Hepatocyte (in vitro differentiated cells): ENCODE measurements at regions not wholly inside any gene's neighbourhood (a gene's known extent, or its start where the extent isn't known, plus 50 kb on each side); places are given as distances from the start of the nearest gene placed in this dataset.

Experiments used
- DNase-seq: peaks from one replicate; pipeline ENCODE4 v3.0.0-alpha.2; 2016; ENCODE audit warnings: low spot score
- H2AFZ ChIP-seq: fragments of 200-600 bp; sonication (generic); 2 replicates; pipeline ENCODE4 v1.6.0; 2016; ENCODE audit warnings: antibody characterized with exemption, mild to moderate bottlenecking
- H3K27ac ChIP-seq: fragments of 200-600 bp; sonication (generic); 2 replicates; pipeline ENCODE4 v1.5.1; 2016; ENCODE audit warnings: mild to moderate bottlenecking
- H3K27me3 ChIP-seq: fragments of 200-600 bp; sonication (generic); 2 replicates; pipeline ENCODE4 v1.6.1; 2016
- H3K36me3 ChIP-seq: fragments of 200-600 bp; sonication (generic); replicated peaks from 2 replicates; pipeline ENCODE4 v1.5.1; 2016; ENCODE audit warnings: low read depth; ENCODE audit not compliant: insufficient read depth
- H3K4me1 ChIP-seq: fragments of 200-600 bp; sonication (generic); 2 replicates; pipeline ENCODE4 v1.5.1; 2016; ENCODE audit warnings: mild to moderate bottlenecking, moderate library complexity; ENCODE audit not compliant: insufficient read depth
- H3K4me2 ChIP-seq: fragments of 200-600 bp; sonication (generic); 2 replicates; pipeline ENCODE4 v1.6.0; 2016
- H3K4me3 ChIP-seq: fragments of 200-600 bp; sonication (generic); 2 replicates; pipeline ENCODE4 v1.5.1; 2016; ENCODE audit warnings: mild to moderate bottlenecking
- H3K79me2 ChIP-seq: fragments of 200-600 bp; sonication (generic); 2 replicates; pipeline ENCODE4 v1.6.0; 2017; ENCODE audit warnings: mild to moderate bottlenecking
- H3K9me2 ChIP-seq: fragments of 200-600 bp; sonication (generic); replicated peaks from 2 replicates; pipeline ENCODE4 v1.6.0; 2017; ENCODE audit warnings: mild to moderate bottlenecking; ENCODE audit not compliant: insufficient read depth
- H3K9me3 ChIP-seq: fragments of 200-600 bp; sonication (generic); 2 replicates; pipeline ENCODE4 v1.5.1; 2016; ENCODE audit warnings: low read depth, mild to moderate bottlenecking
- H4K20me1 ChIP-seq: fragments of 200-600 bp; sonication (generic); 2 replicates; pipeline ENCODE4 v1.6.0; 2016; ENCODE audit warnings: mild to moderate bottlenecking; ENCODE audit not compliant: insufficient read depth, poor library complexity, severe bottlenecking
- EZH2 ChIP-seq: fragments of 200-600 bp; sonication (generic); IDR thresholded peaks from 2 replicates; pipeline ENCODE4 v1.6.1; 2016; ENCODE audit warnings: antibody characterized with exemption, mild to moderate bottlenecking, borderline replicate concordance
- EZH2phosphoT487 ChIP-seq: fragments of 200-600 bp; sonication (generic); IDR thresholded peaks from one replicate; pipeline ENCODE4 v1.6.1; 2018; ENCODE audit warnings: antibody characterized with exemption, mild to moderate bottlenecking, low read depth, moderate library complexity; ENCODE audit not compliant: unreplicated experiment, severe bottlenecking
- WGBS: methylation state at CpG from one replicate; pipeline ENCODE4 v1.1.6; 2016; ENCODE audit warnings: low lambda C conversion rate; ENCODE audit errors: missing lambda C conversion rate; 5-methylcytosine and 5-hydroxymethylcytosine counted together
- TF ChIP-seq, protein P1 (sequence below): fragments of 200-600 bp; sonication (generic); IDR thresholded peaks from 2 replicates; pipeline ENCODE4 v1.5.1; 2016; ENCODE audit warnings: antibody characterized with exemption, mild to moderate bottlenecking; ENCODE audit not compliant: poor library complexity

DNA sequence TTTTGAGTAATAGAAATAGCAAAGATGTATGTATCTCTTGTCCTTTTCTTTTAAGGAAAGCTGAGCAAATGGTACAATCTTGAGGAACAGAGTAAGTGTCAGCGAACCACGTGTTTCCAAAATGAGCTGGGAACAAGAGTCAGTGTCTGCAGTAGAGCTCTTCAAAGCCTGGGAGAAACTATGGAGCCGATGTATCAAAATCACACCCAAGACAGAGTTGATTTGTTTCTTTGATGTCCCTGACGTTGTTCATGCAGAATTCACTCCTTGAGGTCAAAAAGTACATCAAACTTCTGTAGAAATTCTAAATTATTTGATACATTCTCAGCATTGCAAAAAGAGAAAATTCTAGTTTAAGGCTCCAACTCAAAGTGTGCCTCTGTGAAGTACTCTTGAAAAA lies 216.5 kb downstream of the SKIDA1 start:
- Histone ChIP-seq H3K4me3 (no peak overlapping the region), H3K4me2 (no peak overlapping the region), H4K20me1 (no peaks in the 10 kb centered on the region), H3K9me3 (no peaks in the 10 kb centered on the region), H3K9me2 (no peaks in the 10 kb centered on the region), H3K36me3 (no peaks in the 10 kb centered on the region), H3K4me1 (peaks cover 2% of the 10 kb centered on the region), H3K27ac (no peak overlapping the region), H3K27me3 (no peaks in the 10 kb centered on the region), H3K79me2 (no peaks in the 10 kb centered on the region), H2AFZ (no peak overlapping the region)
- WGBS = 80% methylated on average over 4 of the region's 4 CpGs
- TF ChIP-seq EZH2phosphoT487 = no peak
- no peak for TF ChIP-seq EZH2
- TF ChIP-seq, protein P1, sequence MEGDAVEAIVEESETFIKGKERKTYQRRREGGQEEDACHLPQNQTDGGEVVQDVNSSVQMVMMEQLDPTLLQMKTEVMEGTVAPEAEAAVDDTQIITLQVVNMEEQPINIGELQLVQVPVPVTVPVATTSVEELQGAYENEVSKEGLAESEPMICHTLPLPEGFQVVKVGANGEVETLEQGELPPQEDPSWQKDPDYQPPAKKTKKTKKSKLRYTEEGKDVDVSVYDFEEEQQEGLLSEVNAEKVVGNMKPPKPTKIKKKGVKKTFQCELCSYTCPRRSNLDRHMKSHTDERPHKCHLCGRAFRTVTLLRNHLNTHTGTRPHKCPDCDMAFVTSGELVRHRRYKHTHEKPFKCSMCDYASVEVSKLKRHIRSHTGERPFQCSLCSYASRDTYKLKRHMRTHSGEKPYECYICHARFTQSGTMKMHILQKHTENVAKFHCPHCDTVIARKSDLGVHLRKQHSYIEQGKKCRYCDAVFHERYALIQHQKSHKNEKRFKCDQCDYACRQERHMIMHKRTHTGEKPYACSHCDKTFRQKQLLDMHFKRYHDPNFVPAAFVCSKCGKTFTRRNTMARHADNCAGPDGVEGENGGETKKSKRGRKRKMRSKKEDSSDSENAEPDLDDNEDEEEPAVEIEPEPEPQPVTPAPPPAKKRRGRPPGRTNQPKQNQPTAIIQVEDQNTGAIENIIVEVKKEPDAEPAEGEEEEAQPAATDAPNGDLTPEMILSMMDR = no peak
- DNase-seq = no peak

DNA sequence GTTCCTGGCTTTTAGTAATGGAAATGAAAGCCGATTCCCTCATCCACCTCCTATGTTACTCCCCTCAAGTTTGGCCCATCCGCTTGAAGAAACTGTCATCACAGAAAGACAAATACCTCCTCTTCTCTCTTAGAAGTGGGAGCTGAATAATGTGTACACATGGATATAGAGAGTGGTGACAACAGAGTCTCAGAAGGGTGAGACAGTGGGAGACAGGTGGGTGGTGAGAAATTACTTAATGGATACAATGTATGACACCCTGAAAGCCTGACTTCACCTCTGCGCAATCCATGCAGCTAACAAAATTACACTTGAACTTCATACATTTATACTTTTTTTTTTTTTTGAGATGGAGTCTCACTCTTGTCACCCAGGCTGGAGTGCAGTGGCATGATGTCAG lies 217.5 kb downstream of the SKIDA1 start:
- no peak for DNase-seq
- H3K9me3 ChIP-seq = no peaks in the 10 kb centered on the region
- H3K36me3 ChIP-seq = no peaks in the 10 kb centered on the region
- H3K4me2 ChIP-seq = no peak overlapping the region
- no peak overlapping the region for H2AFZ ChIP-seq
- no peaks in the 10 kb centered on the region for H3K27me3 ChIP-seq
- WGBS = 91% methylated on average over 3 of the region's 3 CpGs
- H3K4me1 ChIP-seq = no peaks in the 10 kb centered on the region
- H3K79me2 ChIP-seq = no peaks in the 10 kb centered on the region
- H3K9me2 ChIP-seq = no peaks in the 10 kb centered on the region
- no peak overlapping the region for H3K27ac ChIP-seq
- TF ChIP-seq, protein P1 = no peak
- no peak for TF ChIP-seq EZH2phosphoT487
- TF ChIP-seq EZH2 = no peak
- H4K20me1 ChIP-seq = no peaks in the 10 kb centered on the region
- no peak overlapping the region for H3K4me3 ChIP-seq

GRCh38 chr10:21304608-21305007 lies 220.9 kb downstream of the SKIDA1 start:
- Histone ChIP-seq H3K4me2 (no peak overlapping the region), H4K20me1 (no peaks in the 10 kb centered on the region), H3K36me3 (no peaks in the 10 kb centered on the region), H3K9me2 (no peaks in the 10 kb centered on the region), H3K79me2 (no peaks in the 10 kb centered on the region), H3K4me3 (no peak overlapping the region), H2AFZ (no peak overlapping the region), H3K27ac (no peak overlapping the region), H3K4me1 (no peaks in the 10 kb centered on the region), H3K27me3 (no peaks in the 10 kb centered on the region), H3K9me3 (no peaks in the 10 kb centered on the region)
- 79% methylated on average over 2 of the region's 2 CpGs for WGBS
- no peak for DNase-seq
- TF ChIP-seq, protein P1 = no peak
- no peak for TF ChIP-seq EZH2
- no peak for TF ChIP-seq EZH2phosphoT487

DNA sequence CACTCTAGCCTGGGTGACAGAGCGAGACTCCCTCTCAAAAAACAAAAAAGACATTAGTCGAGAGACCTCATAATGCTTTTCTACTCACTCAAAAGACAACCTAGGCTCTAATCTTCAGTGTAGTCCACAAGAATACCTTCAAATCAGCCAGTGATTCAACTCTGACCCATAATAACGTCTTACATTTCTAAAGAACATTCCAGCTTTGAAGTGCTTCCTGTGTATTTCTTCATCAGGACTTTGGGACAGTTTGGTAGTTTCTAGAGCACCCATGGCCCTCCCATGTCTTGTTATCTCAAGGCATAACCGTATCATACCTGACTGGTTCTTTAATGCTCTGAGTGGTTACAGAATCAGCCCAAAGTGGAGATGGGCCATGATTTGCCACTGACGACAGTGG lies 221.3 kb downstream of the SKIDA1 start:
- Histone ChIP-seq H3K36me3 (no peaks in the 10 kb centered on the region), H3K4me2 (no peak overlapping the region), H4K20me1 (no peaks in the 10 kb centered on the region), H3K9me2 (no peaks in the 10 kb centered on the region), H3K79me2 (no peaks in the 10 kb centered on the region), H3K4me1 (no peaks in the 10 kb centered on the region), H3K4me3 (no peak overlapping the region), H3K27me3 (no peaks in the 10 kb centered on the region), H3K9me3 (no peaks in the 10 kb centered on the region), H2AFZ (no peak overlapping the region), H3K27ac (no peak overlapping the region)
- no peak for DNase-seq
- WGBS = 71% methylated on average over 5 of the region's 5 CpGs
- TF ChIP-seq EZH2phosphoT487 (no peak), EZH2 (no peak)
- TF ChIP-seq, protein P1 = no peak
